Mesendoderm (in vitro differentiated cells): ENCODE measurements at regions not wholly inside any gene's neighbourhood (a gene's known extent, or its start where the extent isn't known, plus 50 kb on each side); places are given as distances from the start of the nearest gene placed in this dataset.
"Not testable (repeated sequence)": the region's sequence is repeated elsewhere in the genome, so short reads cannot be mapped to it uniquely, and the experiment has no call there.

ENCODE experiments used
- DNase-seq: peaks from one replicate; pipeline ENCODE4 v3.0.0; 2013
- H2AK5ac ChIP-seq: 2 replicates; pipeline ENCODE4 v1.6.1; 2013; ENCODE audit warnings: low read length, inconsistent platforms
- H2BK120ac ChIP-seq: 2 replicates; pipeline ENCODE4 v1.6.1; 2013; ENCODE audit warnings: low read depth, mild to moderate bottlenecking, low read length, moderate library complexity, mixed read lengths
- H2BK15ac ChIP-seq: replicated peaks from 2 replicates; pipeline ENCODE4 v1.6.1; 2013; ENCODE audit warnings: low read depth, mild to moderate bottlenecking, moderate library complexity
- H2BK5ac ChIP-seq: 2 replicates; pipeline ENCODE4 v1.6.1; 2013; ENCODE audit warnings: low read length, inconsistent platforms
- H3K18ac ChIP-seq: 2 replicates; pipeline ENCODE4 v1.6.1; 2013; ENCODE audit warnings: mild to moderate bottlenecking, low read length, mixed read lengths
- H3K23ac ChIP-seq: one replicate; pipeline ENCODE4 v1.6.1; 2013; ENCODE audit warnings: low read length
- H3K27ac ChIP-seq: 2 replicates; pipeline ENCODE4 v1.5.1; 2013; ENCODE audit warnings: low read depth, mild to moderate bottlenecking, inconsistent platforms, low read length, moderate library complexity
- H3K27me3 ChIP-seq: 2 replicates; pipeline ENCODE4 v1.6.1; 2013; ENCODE audit warnings: low read length, control low read depth, mild to moderate bottlenecking, inconsistent platforms; ENCODE audit not compliant: insufficient read depth, poor library complexity
- H3K36me3 ChIP-seq: 2 replicates; pipeline ENCODE4 v1.6.1; 2013; ENCODE audit warnings: low read length, inconsistent platforms; ENCODE audit not compliant: control insufficient read depth, insufficient read depth
- H3K4ac ChIP-seq: one replicate; pipeline ENCODE4 v1.6.1; 2013; ENCODE audit warnings: low read depth, mild to moderate bottlenecking, low read length, moderate library complexity
- H3K4me1 ChIP-seq: 2 replicates; pipeline ENCODE4 v1.6.1; 2013; ENCODE audit warnings: low read depth, low read length, inconsistent platforms; ENCODE audit not compliant: control insufficient read depth
- H3K4me2 ChIP-seq: 2 replicates; pipeline ENCODE4 v1.6.1; 2013; ENCODE audit warnings: low read length
- H3K4me3 ChIP-seq: 2 replicates; pipeline ENCODE4 v1.5.1; 2013; ENCODE audit warnings: mild to moderate bottlenecking, low read length
- H3K56ac ChIP-seq: one replicate; pipeline ENCODE4 v1.6.1; 2013; ENCODE audit warnings: low read length
- H3K79me1 ChIP-seq: 2 replicates; pipeline ENCODE4 v1.6.1; 2013; ENCODE audit warnings: low read length, inconsistent platforms
- H3K79me2 ChIP-seq: 2 replicates; pipeline ENCODE4 v1.6.1; 2013; ENCODE audit warnings: mild to moderate bottlenecking, low read length; ENCODE audit not compliant: control insufficient read depth, insufficient read depth
- H3K9ac ChIP-seq: 2 replicates; pipeline ENCODE4 v1.6.1; 2013; ENCODE audit warnings: low read length, inconsistent platforms
- H4K5ac ChIP-seq: one replicate; pipeline ENCODE4 v1.6.1; 2013; ENCODE audit warnings: low read length
- H4K8ac ChIP-seq: one replicate; pipeline ENCODE4 v1.6.1; 2013; ENCODE audit warnings: low read depth, mild to moderate bottlenecking, control low read depth, low read length, moderate library complexity
- WGBS: extraction: QIAGEN DNeasy Blood & Tissue Kit; methylation state at CpG from one replicate; pipeline ENCODE4 v1.1.7; 2013; ENCODE audit warnings: low lambda C conversion rate, missing lambda C conversion rate; ENCODE audit not compliant: insufficient coverage; ENCODE audit errors: extremely low coverage; 5-methylcytosine and 5-hydroxymethylcytosine counted together

DNA sequence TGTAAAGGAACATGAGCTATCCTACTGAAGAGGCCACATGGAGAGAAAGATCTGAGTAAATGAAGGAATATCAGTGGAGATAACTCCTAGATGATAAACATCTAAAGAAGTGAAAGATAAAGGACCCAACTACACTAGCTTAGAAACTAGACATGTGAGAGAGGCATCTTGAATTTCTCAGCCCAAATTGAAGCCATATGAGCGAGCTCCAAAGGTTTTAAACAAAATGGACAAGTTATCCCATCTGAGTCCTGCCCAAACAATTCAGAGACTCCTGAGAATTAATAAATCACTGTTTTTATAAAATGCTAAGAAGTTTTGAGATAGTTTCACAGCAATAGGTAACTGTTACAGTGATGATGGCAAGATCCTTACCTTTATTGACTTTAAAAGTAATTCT is 438.9 kb downstream of the NAV3 start:
- no peak overlapping the region for H2BK15ac ChIP-seq
- peak; percentile 71 for DNase-seq
- no peak overlapping the region for H3K23ac ChIP-seq
- no peak overlapping the region for H3K27ac ChIP-seq
- no peak overlapping the region for H3K9ac ChIP-seq
- H2AK5ac ChIP-seq = no peak overlapping the region
- H3K36me3 ChIP-seq = no peaks in the 10 kb centered on the region
- H2BK5ac ChIP-seq = no peak overlapping the region
- H3K56ac ChIP-seq = no peak overlapping the region
- H4K8ac ChIP-seq = no peak overlapping the region
- no peak overlapping the region for H4K5ac ChIP-seq
- H3K4me1 ChIP-seq = no peaks in the 10 kb centered on the region
- H3K79me2 ChIP-seq = no peaks in the 10 kb centered on the region
- no peaks in the 10 kb centered on the region for H3K79me1 ChIP-seq
- no peak overlapping the region for H3K4ac ChIP-seq
- no peak overlapping the region for H3K4me2 ChIP-seq
- H3K27me3 ChIP-seq = no peaks in the 10 kb centered on the region
- no peak overlapping the region for H3K4me3 ChIP-seq
- no CpG with 5 or more reads among the region's 1 CpG for WGBS
- no peak overlapping the region for H2BK120ac ChIP-seq
- no peak overlapping the region for H3K18ac ChIP-seq

DNA sequence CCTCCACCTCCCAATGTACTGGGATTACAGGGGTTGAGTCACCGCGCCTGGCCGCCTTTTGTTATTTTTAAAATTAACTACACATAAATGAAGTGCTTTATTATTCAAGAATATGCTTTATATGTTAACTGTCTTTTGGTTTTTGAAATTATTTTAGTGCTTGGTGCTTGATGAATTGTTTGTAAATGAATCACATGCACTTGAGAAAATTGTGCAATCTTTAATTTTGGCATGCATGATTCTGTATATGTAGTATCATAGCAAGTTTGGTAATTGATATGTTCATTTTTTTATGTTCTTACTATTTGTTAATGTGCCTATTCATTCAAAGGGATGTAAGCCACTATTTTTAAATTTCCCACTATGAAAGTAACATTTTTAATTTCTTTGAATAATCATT is 440.9 kb downstream of the NAV3 start:
- H3K4me1 ChIP-seq = no peaks in the 10 kb centered on the region
- H3K23ac ChIP-seq = no peak overlapping the region
- H3K79me1 ChIP-seq = no peaks in the 10 kb centered on the region
- no CpG with 5 or more reads among the region's 3 CpGs for WGBS
- H4K5ac ChIP-seq = no peak overlapping the region
- H3K4me2 ChIP-seq = no peak overlapping the region
- no peak overlapping the region for H3K56ac ChIP-seq
- H2BK120ac ChIP-seq = no peak overlapping the region
- no peaks in the 10 kb centered on the region for H3K79me2 ChIP-seq
- H3K36me3 ChIP-seq = no peaks in the 10 kb centered on the region
- no peak overlapping the region for H3K4ac ChIP-seq
- no peak overlapping the region for H3K4me3 ChIP-seq
- no peak overlapping the region for H2AK5ac ChIP-seq
- no peak overlapping the region for H3K18ac ChIP-seq
- no peak for DNase-seq
- no peak overlapping the region for H2BK15ac ChIP-seq
- H4K8ac ChIP-seq = no peak overlapping the region
- H3K9ac ChIP-seq = no peak overlapping the region
- H3K27ac ChIP-seq = no peak overlapping the region
- H2BK5ac ChIP-seq = no peak overlapping the region
- no peaks in the 10 kb centered on the region for H3K27me3 ChIP-seq

DNA sequence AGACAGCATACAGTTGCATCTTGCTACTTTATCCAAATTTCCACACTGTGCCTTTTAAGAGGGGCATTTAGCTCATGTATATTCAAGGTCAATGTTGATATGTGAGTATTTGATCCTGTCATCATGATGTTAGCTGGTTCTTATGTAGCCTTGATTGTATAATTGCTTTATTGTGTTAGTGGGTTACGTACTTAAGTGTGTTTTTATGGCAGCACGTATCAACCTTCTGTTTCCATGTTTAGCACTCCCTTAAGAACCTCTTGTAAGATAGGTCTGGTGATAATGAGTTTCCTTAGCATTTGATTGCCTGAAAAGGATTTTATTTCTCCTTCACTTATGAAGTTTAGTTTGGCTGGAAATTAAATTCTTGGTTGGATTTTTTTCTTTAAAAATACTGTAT is 445.2 kb downstream of the NAV3 start:
- no peak overlapping the region for H2AK5ac ChIP-seq
- H2BK120ac ChIP-seq = no peak overlapping the region
- no peak overlapping the region for H3K23ac ChIP-seq
- H4K8ac ChIP-seq = no peak overlapping the region
- H2BK15ac ChIP-seq = no peak overlapping the region
- no peaks in the 10 kb centered on the region for H3K79me1 ChIP-seq
- H3K4ac ChIP-seq = no peak overlapping the region
- H3K4me3 ChIP-seq = no peak overlapping the region
- H3K27me3 ChIP-seq = no peaks in the 10 kb centered on the region
- H3K4me2 ChIP-seq = no peak overlapping the region
- no peak for DNase-seq
- H3K79me2 ChIP-seq = no peaks in the 10 kb centered on the region
- H3K4me1 ChIP-seq = no peaks in the 10 kb centered on the region
- no peak overlapping the region for H3K9ac ChIP-seq
- no peak overlapping the region for H2BK5ac ChIP-seq
- H3K56ac ChIP-seq = no peak overlapping the region
- H3K27ac ChIP-seq = no peak overlapping the region
- no CpG with 5 or more reads among the region's 2 CpGs for WGBS
- H3K36me3 ChIP-seq = no peaks in the 10 kb centered on the region
- no peak overlapping the region for H3K18ac ChIP-seq
- H4K5ac ChIP-seq = no peak overlapping the region

DNA sequence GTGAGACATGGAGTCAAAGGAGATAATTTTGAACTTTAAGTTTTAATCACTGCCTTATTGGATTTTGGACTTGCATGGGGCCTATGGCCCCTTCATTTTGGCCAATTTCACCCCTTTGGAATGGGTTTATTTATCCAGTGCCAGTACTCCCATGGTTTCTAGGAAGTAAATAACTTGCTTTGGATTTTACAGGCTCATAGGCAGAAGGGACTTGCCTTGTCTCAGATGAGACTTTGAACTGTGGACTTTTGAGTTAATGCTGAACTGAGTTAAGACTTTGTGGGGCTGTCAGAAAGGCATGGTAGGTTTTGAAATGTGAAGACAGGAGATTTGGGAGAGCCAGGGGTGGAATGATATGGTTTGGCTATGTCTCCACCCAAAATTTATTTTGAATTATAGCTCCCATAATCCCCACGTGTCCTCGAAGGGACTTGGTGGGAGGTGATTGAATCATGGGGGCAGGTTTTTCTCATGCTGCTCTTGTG is 448.1 kb downstream of the NAV3 start:
- no peak overlapping the region for H2AK5ac ChIP-seq
- WGBS = no CpG with 5 or more reads among the region's 2 CpGs
- H3K9ac ChIP-seq = no peak overlapping the region
- DNase-seq = no peak
- H3K4me1 ChIP-seq = no peaks in the 10 kb centered on the region
- H3K4ac ChIP-seq = no peak overlapping the region
- no peak overlapping the region for H4K8ac ChIP-seq
- no peak overlapping the region for H3K23ac ChIP-seq
- H2BK5ac ChIP-seq = no peak overlapping the region
- H4K5ac ChIP-seq = no peak overlapping the region
- H3K18ac ChIP-seq = no peak overlapping the region
- H3K4me3 ChIP-seq = no peak overlapping the region
- no peaks in the 10 kb centered on the region for H3K79me1 ChIP-seq
- no peaks in the 10 kb centered on the region for H3K27me3 ChIP-seq
- H2BK15ac ChIP-seq = no peak overlapping the region
- H3K56ac ChIP-seq = no peak overlapping the region
- H3K79me2 ChIP-seq = no peaks in the 10 kb centered on the region
- H3K27ac ChIP-seq = no peak overlapping the region
- no peaks in the 10 kb centered on the region for H3K36me3 ChIP-seq
- no peak overlapping the region for H2BK120ac ChIP-seq
- H3K4me2 ChIP-seq = no peak overlapping the region

DNA sequence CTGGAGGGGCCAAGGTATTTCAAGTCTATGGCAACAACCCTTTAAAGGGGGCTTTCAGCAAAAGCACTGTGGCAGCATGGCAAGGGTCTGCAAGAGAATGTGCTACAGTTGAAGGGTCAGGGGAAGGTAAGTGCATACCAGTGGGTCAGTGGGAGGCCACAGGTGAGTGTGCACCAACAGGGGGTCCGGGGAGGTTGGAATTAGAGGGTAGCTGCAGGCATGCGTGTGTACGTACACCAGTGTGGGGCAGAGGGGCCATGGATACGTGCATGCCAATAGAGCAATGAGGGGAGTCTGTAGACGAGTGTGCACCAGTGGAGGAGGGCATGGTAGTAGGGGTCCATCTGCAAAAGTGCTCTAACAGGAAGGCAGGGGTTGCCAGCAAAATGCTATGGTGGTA is 448.9 kb downstream of the NAV3 start:
- Histone ChIP-seq H2BK15ac (no peak overlapping the region), H2BK120ac (no peak overlapping the region), H3K4ac (no peak overlapping the region), H3K36me3 (no peaks in the 10 kb centered on the region), H3K79me1 (no peaks in the 10 kb centered on the region), H4K8ac (no peak overlapping the region), H3K4me3 (no peak overlapping the region), H3K23ac (no peak overlapping the region), H3K27me3 (no peaks in the 10 kb centered on the region), H2AK5ac (no peak overlapping the region), H3K79me2 (no peaks in the 10 kb centered on the region), H3K56ac (no peak overlapping the region), H3K4me1 (no peaks in the 10 kb centered on the region), H2BK5ac (no peak overlapping the region), H3K4me2 (no peak overlapping the region), H3K9ac (no peak overlapping the region), H4K5ac (no peak overlapping the region), H3K27ac (no peak overlapping the region), H3K18ac (no peak overlapping the region)
- WGBS = no CpG with 5 or more reads among the region's 5 CpGs
- no peak for DNase-seq

DNA sequence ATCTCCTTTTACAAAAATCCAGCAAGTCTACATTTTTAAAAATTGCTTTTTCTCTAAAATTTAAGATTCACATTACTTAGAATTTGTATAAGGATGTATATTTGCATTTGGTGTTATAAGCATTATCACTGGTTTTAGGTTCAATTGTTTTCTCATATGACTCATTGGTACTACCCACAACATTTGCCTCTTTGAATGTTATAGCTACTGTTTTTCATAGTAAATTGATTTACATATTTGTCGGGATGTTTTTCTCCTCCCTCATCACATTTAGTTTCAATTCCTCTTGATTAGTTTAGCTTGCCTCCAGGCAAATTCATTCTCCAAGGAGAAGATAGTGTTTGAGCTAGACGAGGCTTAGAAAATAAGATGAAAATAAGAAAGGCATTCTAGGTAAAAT is 450.4 kb downstream of the NAV3 start:
- H3K56ac ChIP-seq, H4K5ac ChIP-seq, H3K79me1 ChIP-seq, H2BK5ac ChIP-seq, H3K18ac ChIP-seq, DNase-seq, H3K36me3 ChIP-seq, H3K9ac ChIP-seq, H2BK120ac ChIP-seq, H3K27me3 ChIP-seq, H3K4me1 ChIP-seq, H3K79me2 ChIP-seq, H3K4me3 ChIP-seq, H2AK5ac ChIP-seq, H4K8ac ChIP-seq, H2BK15ac ChIP-seq, H3K4me2 ChIP-seq, H3K27ac ChIP-seq, H3K23ac ChIP-seq, H3K4ac ChIP-seq: not testable (repeated sequence)
- WGBS = no CpG with 5 or more reads among the region's 2 CpGs
